H9 (cell line): ENCODE measurements at regions not wholly inside any gene's neighbourhood (a gene's known extent, or its start where the extent isn't known, plus 50 kb on each side); places are given as distances from the start of the nearest gene placed in this dataset.

Source experiments
- DNase-seq: peaks from one replicate; pipeline ENCODE4 v3.0.0-alpha.2; 2017
- H2AFZ ChIP-seq: one replicate; pipeline ENCODE4 v1.6.1; 2013; ENCODE audit warnings: mild to moderate bottlenecking, low read length, control low read depth, moderate library complexity
- H2AK5ac ChIP-seq: 2 replicates; pipeline ENCODE4 v1.6.1; 2013; ENCODE audit warnings: low read length, control low read depth, mixed read lengths; ENCODE audit not compliant: insufficient read length
- H2BK120ac ChIP-seq: one replicate; pipeline ENCODE4 v1.6.1; 2013; ENCODE audit warnings: low read depth, mild to moderate bottlenecking, low read length, control low read depth, inconsistent platforms; ENCODE audit not compliant: poor library complexity, severe bottlenecking
- H2BK12ac ChIP-seq: 2 replicates; pipeline ENCODE4 v1.6.1; 2013; ENCODE audit warnings: low read length, control low read depth, mixed read lengths, low read depth; ENCODE audit not compliant: insufficient read length
- H2BK15ac ChIP-seq: 2 replicates; pipeline ENCODE4 v1.6.1; 2013; ENCODE audit warnings: low read depth, low read length, control low read depth
- H2BK20ac ChIP-seq: one replicate; pipeline ENCODE4 v1.6.1; 2013; ENCODE audit warnings: low read depth, mild to moderate bottlenecking, low read length, control low read depth, inconsistent platforms; ENCODE audit not compliant: poor library complexity, severe bottlenecking
- H2BK5ac ChIP-seq: 2 replicates; pipeline ENCODE4 v1.6.1; 2013; ENCODE audit warnings: low read length, control low read depth, mixed read lengths; ENCODE audit not compliant: insufficient read length
- H3K14ac ChIP-seq: 2 replicates; pipeline ENCODE4 v1.6.1; 2013; ENCODE audit warnings: low read length, control low read depth; ENCODE audit not compliant: insufficient read depth
- H3K18ac ChIP-seq: 2 replicates; pipeline ENCODE4 v1.6.1; 2013; ENCODE audit warnings: low read depth, mild to moderate bottlenecking, mixed read lengths, low read length, control low read depth; ENCODE audit not compliant: insufficient read length
- H3K23ac ChIP-seq: 2 replicates; pipeline ENCODE4 v1.6.1; 2013; ENCODE audit warnings: low read length, control low read depth, mixed read lengths, low read depth; ENCODE audit not compliant: insufficient read length
- H3K23me2 ChIP-seq: 2 replicates; pipeline ENCODE4 v1.6.1; 2013; ENCODE audit warnings: low read depth, mild to moderate bottlenecking, mixed read lengths, low read length, control low read depth; ENCODE audit not compliant: insufficient read length, poor library complexity, severe bottlenecking
- H3K27ac ChIP-seq: 2 replicates; pipeline ENCODE4 v1.5.1; 2013; ENCODE audit warnings: low read length, control low read depth, mixed read lengths, low read depth; ENCODE audit not compliant: insufficient read length
- H3K27me3 ChIP-seq: 2 replicates; pipeline ENCODE4 v1.6.1; 2013; ENCODE audit warnings: low read length, control low read depth, inconsistent platforms; ENCODE audit not compliant: insufficient read depth
- H3K4ac ChIP-seq: 2 replicates; pipeline ENCODE4 v1.6.1; 2013; ENCODE audit warnings: low read depth, mild to moderate bottlenecking, control low read depth, inconsistent platforms, low read length, moderate library complexity
- H3K4me1 ChIP-seq: 2 replicates; pipeline ENCODE4 v1.6.1; 2013; ENCODE audit warnings: low read length, control low read depth, inconsistent platforms; ENCODE audit not compliant: insufficient read depth
- H3K4me2 ChIP-seq: 2 replicates; pipeline ENCODE4 v1.6.1; 2013; ENCODE audit warnings: low read length, control low read depth, mixed read lengths; ENCODE audit not compliant: insufficient read length, insufficient read depth
- H3K56ac ChIP-seq: 2 replicates; pipeline ENCODE4 v1.6.1; 2013; ENCODE audit warnings: low read depth, mild to moderate bottlenecking, mixed read lengths, low read length, control low read depth; ENCODE audit not compliant: insufficient read length
- H3K79me1 ChIP-seq: 2 replicates; pipeline ENCODE4 v1.6.1; 2013; ENCODE audit warnings: low read depth, mild to moderate bottlenecking, moderate library complexity, low read length, control low read depth, inconsistent platforms; ENCODE audit not compliant: insufficient read depth, poor library complexity, severe bottlenecking
- H3K79me2 ChIP-seq: 2 replicates; pipeline ENCODE4 v1.6.1; 2013; ENCODE audit warnings: low read length, control low read depth, inconsistent platforms; ENCODE audit not compliant: insufficient read depth
- H3K9ac ChIP-seq: 2 replicates; pipeline ENCODE4 v1.6.1; 2013; ENCODE audit warnings: low read length, control low read depth, mixed read lengths; ENCODE audit not compliant: insufficient read length; ENCODE audit errors: extremely low read depth
- H3K9me3 ChIP-seq: one replicate; pipeline ENCODE4 v1.6.1; 2013; ENCODE audit warnings: low read depth, low read length, inconsistent platforms; ENCODE audit not compliant: control insufficient read depth
- H3T11ph ChIP-seq: one replicate; pipeline ENCODE4 v1.6.1; 2013; ENCODE audit warnings: mild to moderate bottlenecking, low read length, control low read depth, inconsistent platforms
- H4K20me1 ChIP-seq: one replicate; pipeline ENCODE4 v1.6.1; 2013; ENCODE audit not compliant: control insufficient read depth, insufficient read length, insufficient read depth
- H4K5ac ChIP-seq: 2 replicates; pipeline ENCODE4 v1.6.1; 2013; ENCODE audit warnings: low read depth, mild to moderate bottlenecking, mixed read lengths, low read length, control low read depth; ENCODE audit not compliant: insufficient read length
- H4K8ac ChIP-seq: replicated peaks from 2 replicates; pipeline ENCODE4 v1.6.1; 2013; ENCODE audit warnings: low read length, control low read depth, mixed read lengths, low read depth; ENCODE audit not compliant: insufficient read length
- H4K91ac ChIP-seq: 2 replicates; pipeline ENCODE4 v1.6.1; 2013; ENCODE audit warnings: low read depth, mild to moderate bottlenecking, moderate library complexity, mixed read lengths, low read length, control low read depth; ENCODE audit not compliant: insufficient read length
- H3K27ac Mint-ChIP-seq, 3 experiments: 2 replicates in 2 of 3; 3 replicates in 1 of 3; pipeline ENCODE4 v1.8.0; 2020 to 2021; ENCODE audit warnings: mixed read lengths in 3 of 3, mild to moderate bottlenecking in 1 of 3, moderate library complexity in 1 of 3
- H3K27me3 Mint-ChIP-seq: 2 replicates; pipeline ENCODE4 v1.8.0; 2021; ENCODE audit warnings: low read depth, mild to moderate bottlenecking, moderate library complexity, mixed read lengths
- H3K36me3 Mint-ChIP-seq, 3 experiments: 2 replicates in 2 of 3; 3 replicates in 1 of 3; pipeline ENCODE4 v1.8.0; 2020 to 2021; ENCODE audit warnings: low read depth in 3 of 3, mixed read lengths in 3 of 3; ENCODE audit not compliant: insufficient read depth in 1 of 3
- H3K4me1 Mint-ChIP-seq, 2 experiments: 2 replicates each; pipeline ENCODE4 v1.8.0; 2020; ENCODE audit warnings: mixed read lengths in 2 of 2
- H3K4me3 Mint-ChIP-seq, 2 experiments: 2 replicates in 1 of 2; 3 replicates in 1 of 2; pipeline ENCODE4 v1.8.0; 2020 to 2021; ENCODE audit warnings: mild to moderate bottlenecking in 2 of 2, mixed read lengths in 2 of 2, moderate library complexity in 1 of 2
- H3K9me3 Mint-ChIP-seq, 2 experiments: 2 replicates in 1 of 2; 3 replicates in 1 of 2; pipeline ENCODE4 v1.8.0; 2020; ENCODE audit warnings: mild to moderate bottlenecking in 2 of 2, mixed read lengths in 2 of 2, moderate library complexity in 1 of 2
- CTCF ChIP-seq: fragments of 200-600 bp; sonication (generic); conservative IDR thresholded peaks from 3 replicates; pipeline ENCODE4 v1.8.0; 2021; ENCODE audit warnings: antibody characterized with exemption, mild to moderate bottlenecking
- WGBS: extraction: QIAGEN DNeasy Blood & Tissue Kit; methylation state at CpG from one replicate; pipeline ENCODE4 v1.1.7; 2013; ENCODE audit warnings: missing lambda C conversion rate, low lambda C conversion rate, mixed read lengths; ENCODE audit not compliant: insufficient read length; ENCODE audit errors: extremely low coverage; 5-methylcytosine and 5-hydroxymethylcytosine counted together

GRCh38 chr20:24089576-24089975, 101.0 kb upstream of the GGTLC1 start:
- Histone ChIP-seq H2BK120ac (no peak overlapping the region), H3K56ac (no peak overlapping the region), H2AFZ (no peak overlapping the region), H3K4me1 (no peaks in the 10 kb centered on the region), H4K5ac (no peak overlapping the region), H2BK20ac (no peak overlapping the region), H3K27me3 (no peaks in the 10 kb centered on the region), H4K20me1 (no peaks in the 10 kb centered on the region), H3K4ac (no peak overlapping the region), H3K27ac (no peak overlapping the region), H3K9me3 (no peaks in the 10 kb centered on the region), H3K4me2 (no peak overlapping the region), H4K8ac (no peak overlapping the region), H3K14ac (no peak overlapping the region), H4K91ac (no peak overlapping the region), H3K79me1 (no peaks in the 10 kb centered on the region), H2BK12ac (no peak overlapping the region), H2BK15ac (no peak overlapping the region), H2BK5ac (no peak overlapping the region), H3K23me2 (no peaks in the 10 kb centered on the region), H3T11ph (no peak overlapping the region), H3K9ac (no peak overlapping the region), H3K23ac (no peak overlapping the region), H3K18ac (no peak overlapping the region), H2AK5ac (no peak overlapping the region), H3K79me2 (no peaks in the 10 kb centered on the region)
- no peaks in the 10 kb centered on the region; a peak in 1 of 7 replicates for H3K36me3 Mint-ChIP-seq
- no peak for DNase-seq
- TF ChIP-seq CTCF = no peak
- no CpG with 5 or more reads among the region's 2 CpGs for WGBS
- H3K4me1 Mint-ChIP-seq = peaks cover 2 to 7% of the 10 kb centered on the region in 2 experiments
- H3K9me3 Mint-ChIP-seq = no peaks in the 10 kb centered on the region; a peak in 1 of 5 replicates
- no peak overlapping the region for H3K4me3 Mint-ChIP-seq
- peaks cover 12% of the 10 kb centered on the region for H3K27me3 Mint-ChIP-seq
- no peak overlapping the region for H3K27ac Mint-ChIP-seq
